ENCODE measurements at regions not wholly inside any gene's neighbourhood (a gene's known extent, or its start where the extent isn't known, plus 50 kb on each side); places are given as distances from the start of the nearest gene placed in this dataset.

DNA sequence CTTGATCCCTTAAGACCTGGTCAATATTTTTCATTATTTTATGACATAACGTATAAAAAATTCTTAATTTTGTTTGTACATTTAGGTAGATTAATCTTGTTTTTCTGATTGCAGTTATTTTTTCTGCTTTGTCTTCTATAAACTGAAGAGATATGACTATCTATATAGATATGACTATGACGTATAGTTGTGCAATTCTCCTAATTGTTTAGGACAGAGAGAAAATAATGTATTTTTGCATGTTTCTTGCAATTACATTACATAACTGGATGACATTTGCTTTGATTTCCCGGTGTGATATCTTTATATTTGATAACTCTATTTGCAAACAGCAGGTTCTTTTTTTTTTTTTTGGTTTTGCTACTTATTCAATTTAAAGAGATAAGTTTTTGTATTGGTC, 310.2 kb upstream of the REG3G start:
- H3K56ac ChIP-seq (ENCODE audit: insufficient read length, low read depth, low read length) = no peak overlapping the region
- H3K23me2 ChIP-seq (ENCODE audit: insufficient read length, low read depth, low read length, poor library complexity, severe bottlenecking) = no peaks in the 10 kb centered on the region
- H2BK5ac ChIP-seq (ENCODE audit: insufficient read length, low read length) = no peak overlapping the region
- TF ChIP-seq, protein P1, sequence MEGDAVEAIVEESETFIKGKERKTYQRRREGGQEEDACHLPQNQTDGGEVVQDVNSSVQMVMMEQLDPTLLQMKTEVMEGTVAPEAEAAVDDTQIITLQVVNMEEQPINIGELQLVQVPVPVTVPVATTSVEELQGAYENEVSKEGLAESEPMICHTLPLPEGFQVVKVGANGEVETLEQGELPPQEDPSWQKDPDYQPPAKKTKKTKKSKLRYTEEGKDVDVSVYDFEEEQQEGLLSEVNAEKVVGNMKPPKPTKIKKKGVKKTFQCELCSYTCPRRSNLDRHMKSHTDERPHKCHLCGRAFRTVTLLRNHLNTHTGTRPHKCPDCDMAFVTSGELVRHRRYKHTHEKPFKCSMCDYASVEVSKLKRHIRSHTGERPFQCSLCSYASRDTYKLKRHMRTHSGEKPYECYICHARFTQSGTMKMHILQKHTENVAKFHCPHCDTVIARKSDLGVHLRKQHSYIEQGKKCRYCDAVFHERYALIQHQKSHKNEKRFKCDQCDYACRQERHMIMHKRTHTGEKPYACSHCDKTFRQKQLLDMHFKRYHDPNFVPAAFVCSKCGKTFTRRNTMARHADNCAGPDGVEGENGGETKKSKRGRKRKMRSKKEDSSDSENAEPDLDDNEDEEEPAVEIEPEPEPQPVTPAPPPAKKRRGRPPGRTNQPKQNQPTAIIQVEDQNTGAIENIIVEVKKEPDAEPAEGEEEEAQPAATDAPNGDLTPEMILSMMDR (conservative IDR thresholded peaks at IDR 0.05) = no peak
- H2BK12ac ChIP-seq (ENCODE audit: insufficient read length, low read depth, low read length) = no peak overlapping the region
- no peak overlapping the region for H3K27ac Mint-ChIP-seq
- no peak overlapping the region for H2BK120ac ChIP-seq (ENCODE audit: low read depth, low read length, poor library complexity, severe bottlenecking)
- H2BK15ac ChIP-seq (ENCODE audit: low read depth, low read length) = no peak overlapping the region
- H3K36me3 Mint-ChIP-seq (ENCODE audit: insufficient read depth in 1 of 3, low read depth in 3 of 3) = no peaks in the 10 kb centered on the region
- H2AFZ ChIP-seq (ENCODE audit: low read length) = no peak overlapping the region
- no peak overlapping the region for H3K27ac ChIP-seq (ENCODE audit: insufficient read length, low read depth, low read length)
- H3K9me3 Mint-ChIP-seq = no peaks in the 10 kb centered on the region
- H3K4me1 Mint-ChIP-seq = peaks cover 0 to 3% of the 10 kb centered on the region in 2 experiments; a peak in 2 of 4 replicates
- H2BK20ac ChIP-seq (ENCODE audit: low read depth, low read length, poor library complexity, severe bottlenecking) = no peak overlapping the region
- H4K20me1 ChIP-seq (ENCODE audit: control insufficient read depth, insufficient read depth, insufficient read length) = no peaks in the 10 kb centered on the region
- no peaks in the 10 kb centered on the region for H3K27me3 Mint-ChIP-seq (ENCODE audit: low read depth)
- no peak overlapping the region for H3K4ac ChIP-seq (ENCODE audit: low read depth, low read length)
- no peak overlapping the region for H3K23ac ChIP-seq (ENCODE audit: insufficient read length, low read depth, low read length)
- no peak overlapping the region for H4K8ac ChIP-seq (replicated peaks; ENCODE audit: insufficient read length, low read depth, low read length)
- H3K9me3 ChIP-seq (ENCODE audit: control insufficient read depth, low read depth, low read length) = no peaks in the 10 kb centered on the region
- H3K14ac ChIP-seq (ENCODE audit: insufficient read depth, low read length) = no peak overlapping the region
- H3T11ph ChIP-seq (ENCODE audit: low read length) = no peak overlapping the region
- H3K4me2 ChIP-seq (ENCODE audit: insufficient read depth, insufficient read length, low read length) = no peak overlapping the region
- H3K18ac ChIP-seq (ENCODE audit: insufficient read length, low read depth, low read length) = no peak overlapping the region
- no peak for DNase-seq
- H3K4me1 ChIP-seq (ENCODE audit: insufficient read depth, low read length) = peaks cover 4% of the 10 kb centered on the region; the same call in 1 of the 2 replicates
- no peak overlapping the region for H2AK5ac ChIP-seq (ENCODE audit: insufficient read length, low read length)
- no peak overlapping the region for H4K91ac ChIP-seq (ENCODE audit: insufficient read length, low read depth, low read length)
- no peaks in the 10 kb centered on the region for H3K79me1 ChIP-seq (ENCODE audit: insufficient read depth, low read depth, low read length, poor library complexity, severe bottlenecking)
- H3K79me2 ChIP-seq (ENCODE audit: insufficient read depth, low read length) = no peaks in the 10 kb centered on the region
- H3K27me3 ChIP-seq (ENCODE audit: insufficient read depth, low read length) = no peaks in the 10 kb centered on the region
- no peak overlapping the region for H3K9ac ChIP-seq (ENCODE audit: extremely low read depth, insufficient read length, low read length)
- H3K4me3 Mint-ChIP-seq = no peak overlapping the region
- no peak overlapping the region for H4K5ac ChIP-seq (ENCODE audit: insufficient read length, low read depth, low read length)
- WGBS (ENCODE audit: extremely low coverage, insufficient read length, low lambda C conversion rate) = no CpG with 5 or more reads among the region's 3 CpGs

Measured in H9 (cell line).